Prostate gland (tissue), 1 donor: ENCODE measurements at regions not wholly inside any gene's neighbourhood (a gene's known extent, or its start where the extent isn't known, plus 50 kb on each side); places are given as distances from the start of the nearest gene placed in this dataset.

Experiments
- POLR2A ChIP-seq: fragments of 450-650 bp; IDR thresholded peaks from one replicate; pipeline ENCODE4 v1.6.1; 2016; ENCODE audit warnings: antibody characterized with exemption, mild to moderate bottlenecking
- POLR2AphosphoS5 ChIP-seq: sonication (generic); formaldehyde crosslinking; IDR thresholded peaks from one replicate; pipeline ENCODE4 v1.6.1; 2017; ENCODE audit warnings: antibody characterized with exemption

- no peak for TF ChIP-seq POLR2A
- TF ChIP-seq POLR2AphosphoS5 = no peak
These were observed 453.6 kb upstream of the TUSC1 start for GRCh38 chr9:26131886-26132285.
